HCT116 (cell line): ENCODE measurements at regions not wholly inside any gene's neighbourhood (a gene's known extent, or its start where the extent isn't known, plus 50 kb on each side); places are given as distances from the start of the nearest gene placed in this dataset.

Experiments
- ATAC-seq: fragments of 200-7000 bp; cut with Tn5 transposase; 2 replicates; pipeline ENCODE4 v1.9.1; 2020; ENCODE audit warnings: mild to moderate bottlenecking, moderate library complexity
- BruUV-seq: library from RNA; stranded (reverse); fragments of 400-500 nt; replicated peaks from 2 replicates; lab custom pipeline; 2021; lab: Mats Ljungman, UMichigan
- CTCF ChIA-PET: fragments of 300-600 bp; sonication (Branson Sonifier 250); formaldehyde crosslinking; loops from one replicate; lab custom pipeline; 2021; ENCODE audit warnings: antibody characterized with exemption; lab: Charles Lee
- POLR2A ChIA-PET: fragments of 300-600, 350-600 bp; sonication (Branson Sonifier 250); formaldehyde crosslinking; loops from one replicate; lab custom pipeline; 2021; ENCODE audit warnings: antibody characterized with exemption; lab: Charles Lee
- RAD21 ChIA-PET, 2 experiments: fragments of 300-600 bp; sonication (Branson Sonifier 250); formaldehyde crosslinking; loops; one replicate each; lab custom pipeline; 2023; ENCODE audit warnings: low total read pairs in 2 of 2; ENCODE audit not compliant: uncharacterized antibody in 2 of 2, unreplicated experiment in 2 of 2, low non-redundant PET in 1 of 2; lab: Charles Lee
- DNase-seq: peaks from one replicate; pipeline ENCODE4 v3.0.0-alpha.2; 2010; ENCODE audit warnings: low read depth, low spot score
- H2AFZ ChIP-seq: fragments of 200-600 bp; shearing (Covaris generic), sonication (generic); 2 replicates; pipeline ENCODE4 v1.6.1; 2017; ENCODE audit warnings: low read depth, mixed run types, mixed read lengths, antibody characterized with exemption, low read length; ENCODE audit not compliant: poor library complexity, severe bottlenecking
- H3K27ac ChIP-seq: 2 replicates; pipeline ENCODE4 v1.5.1; 2012; ENCODE audit warnings: low read depth, low read length
- H3K27me3 ChIP-seq: fragments of 200-600 bp; sonication (generic); 2 replicates; pipeline ENCODE4 v1.6.1; 2016; ENCODE audit warnings: mixed run types, low read length, mixed read lengths; ENCODE audit not compliant: insufficient read depth
- H3K36me3 ChIP-seq, 2 experiments: fragments of 200-500 bp in 1 of 2; fragments of 200-600 bp in 1 of 2; sonication (Bioruptor generic) in 1 of 2; sonication (generic) in 1 of 2; 2 replicates each; pipeline versions ENCODE4 v1.5.1 to v1.6.1; 2014 to 2016; ENCODE audit warnings: low read length in 2 of 2, inconsistent platforms in 1 of 2, mixed read lengths in 1 of 2, mixed run types in 1 of 2; ENCODE audit not compliant: insufficient read depth in 2 of 2, control insufficient read depth in 1 of 2
- H3K4me1 ChIP-seq, 2 experiments: fragments of 200-600 bp in 1 of 2; sonication (generic) in 1 of 2; 2 replicates each; pipeline versions ENCODE4 v1.5.1 to v1.6.1; 2012 to 2017; ENCODE audit warnings: low read length in 2 of 2, inconsistent platforms in 1 of 2, mild to moderate bottlenecking in 1 of 2, mixed read lengths in 1 of 2, mixed run types in 1 of 2, moderate library complexity in 1 of 2; ENCODE audit not compliant: insufficient read depth in 2 of 2, control insufficient read depth in 1 of 2
- H3K4me2 ChIP-seq: fragments of 200-600 bp; sonication (generic); 2 replicates; pipeline ENCODE4 v1.6.1; 2017; ENCODE audit warnings: mixed run types, low read length, mixed read lengths
- H3K4me3 ChIP-seq, 2 experiments: fragments of 200-600 bp in 1 of 2; sonication (generic) in 1 of 2; replicated peaks in 1 of 2; 2 replicates each; pipeline ENCODE4 v1.5.1; 2011 to 2016; ENCODE audit warnings: low read length in 2 of 2, control low read depth in 1 of 2, low read depth in 1 of 2, mild to moderate bottlenecking in 1 of 2, mixed read lengths in 1 of 2, mixed run types in 1 of 2
- H3K79me2 ChIP-seq: fragments of 200-600 bp; sonication (generic); 2 replicates; pipeline ENCODE4 v1.6.1; 2017; ENCODE audit warnings: mild to moderate bottlenecking, mixed run types, low read length, moderate library complexity, mixed read lengths; ENCODE audit not compliant: insufficient read depth
- H3K9ac ChIP-seq: fragments of 200-600 bp; sonication (generic); 2 replicates; pipeline ENCODE4 v1.6.1; 2016; ENCODE audit warnings: low read length, mixed read lengths
- H3K9me2 ChIP-seq: fragments of 200-600 bp; sonication (generic), shearing (Covaris generic); 2 replicates; pipeline ENCODE4 v1.6.1; 2017; ENCODE audit warnings: mixed run types, mild to moderate bottlenecking, moderate library complexity; ENCODE audit not compliant: insufficient read depth
- H3K9me3 ChIP-seq, 2 experiments: fragments of 200-500 bp in 1 of 2; fragments of 200-600 bp in 1 of 2; sonication (Bioruptor generic) in 1 of 2; sonication (generic) in 1 of 2; 2 replicates each; pipeline ENCODE4 v1.6.1; 2014 to 2017; ENCODE audit warnings: low read length in 2 of 2, mixed read lengths in 2 of 2, inconsistent platforms in 1 of 2, low read depth in 1 of 2, mild to moderate bottlenecking in 1 of 2, mixed run types in 1 of 2, moderate library complexity in 1 of 2; ENCODE audit not compliant: control insufficient read depth in 1 of 2, insufficient read depth in 1 of 2
- H4K20me1 ChIP-seq: fragments of 200-600 bp; sonication (generic), shearing (Covaris generic); 2 replicates; pipeline ENCODE4 v1.6.1; 2017; ENCODE audit warnings: mixed run types, mild to moderate bottlenecking, moderate library complexity; ENCODE audit not compliant: insufficient read depth
- CBX3 ChIP-seq: IDR thresholded peaks from 2 replicates; pipeline ENCODE4 v1.6.1; 2012; ENCODE audit warnings: low read depth
- CEBPB ChIP-seq: IDR thresholded peaks from 2 replicates; pipeline ENCODE4 v1.6.1; 2012; ENCODE audit warnings: low read depth
- EGR1 ChIP-seq: IDR thresholded peaks from 2 replicates; pipeline ENCODE4 v1.6.1; 2012; ENCODE audit warnings: low read depth
- ELF1 ChIP-seq: IDR thresholded peaks from 2 replicates; pipeline ENCODE4 v1.6.1; 2012; ENCODE audit warnings: low read depth, borderline replicate concordance
- EZH2phosphoT487 ChIP-seq: fragments of 200-600 bp; IDR thresholded peaks from 2 replicates; pipeline ENCODE4 v1.6.1; 2018; ENCODE audit warnings: antibody characterized with exemption, borderline replicate concordance
- FOSL1 ChIP-seq: IDR thresholded peaks from 2 replicates; pipeline ENCODE4 v1.6.1; 2012; ENCODE audit warnings: low read depth
- REST ChIP-seq: IDR thresholded peaks from 2 replicates; pipeline ENCODE4 v1.6.1; 2012; ENCODE audit warnings: low read depth
- SP1 ChIP-seq: IDR thresholded peaks from 2 replicates; pipeline ENCODE4 v1.6.1; 2012; ENCODE audit warnings: low read depth
- SRF ChIP-seq: IDR thresholded peaks from 2 replicates; pipeline ENCODE4 v1.6.1; 2012; ENCODE audit warnings: low read depth
- YY1 ChIP-seq: IDR thresholded peaks from 2 replicates; pipeline ENCODE4 v1.6.1; 2011; ENCODE audit warnings: low read length, low read depth, moderate library complexity, mild to moderate bottlenecking; ENCODE audit not compliant: insufficient replicate concordance; ENCODE audit errors: extremely low read depth
- ZBTB33 ChIP-seq: IDR thresholded peaks from 2 replicates; pipeline ENCODE4 v1.6.1; 2011; ENCODE audit warnings: mild to moderate bottlenecking, low read length, moderate library complexity; ENCODE audit not compliant: insufficient replicate concordance; ENCODE audit errors: extremely low read depth
- intact Hi-C: fragments of 100-400 bp; cut with micrococcal nuclease; formaldehyde crosslinking; loops from 2 replicates; pipeline ENCODE4 v1.10.0; 2022

- H3K9me2 ChIP-seq, result no peaks in the 10 kb centered on the region
- H3K4me1 ChIP-seq, result no peaks in the 10 kb centered on the region
- ATAC-seq (no peak), DNase-seq (no peak)
- H2AFZ ChIP-seq, result no peak overlapping the region
- POLR2A ChIA-PET, result no interaction called here
- no peak overlapping the region for H3K4me3 ChIP-seq
- no peak for TF ChIP-seq EGR1
- TF ChIP-seq ZBTB33, result no peak
- no peak for TF ChIP-seq CBX3
- TF ChIP-seq FOSL1, result no peak
- TF ChIP-seq SRF, result no peak
- no peak for TF ChIP-seq ELF1
- TF ChIP-seq SP1, result no peak
- TF ChIP-seq EZH2phosphoT487, result no peak
- CTCF ChIA-PET, result no interaction called here
- no peaks in the 10 kb centered on the region for H3K79me2 ChIP-seq
- RAD21 ChIA-PET, result no interaction called here
- H3K9me3 ChIP-seq, result peaks cover 7 to 17% of the 10 kb centered on the region in 2 experiments; a peak in 2 of 4 replicates
- no TSS peak for BruUV-seq
- no peaks in the 10 kb centered on the region for H3K27me3 ChIP-seq
- no peak overlapping the region for H3K27ac ChIP-seq
- H3K9ac ChIP-seq, result no peak overlapping the region
- intact Hi-C loops, result no loop called here
- H3K36me3 ChIP-seq, result no peaks in the 10 kb centered on the region
- H4K20me1 ChIP-seq, result no peaks in the 10 kb centered on the region
- H3K4me2 ChIP-seq, result no peak overlapping the region
Measured at GRCh38 chr7:52077571-52077970, 761.0 kb upstream of the COBL start.

- no peak overlapping the region for H2AFZ ChIP-seq
- TF ChIP-seq CBX3, result no peak
- TF ChIP-seq YY1, result no peak
- TF ChIP-seq REST, result no peak
- TF ChIP-seq ZBTB33, result no peak
- no peak for TF ChIP-seq EGR1
- TF ChIP-seq CEBPB, result no peak
Measured at GRCh38 chr7:52074912-52075311, 758.3 kb upstream of the COBL start.

More at GRCh38 chr7:52074912-52075311, 758.3 kb upstream of the COBL start:
- ChIA-PET POLR2A (no interaction called here), CTCF (no interaction called here), RAD21 (no interaction called here)
- Histone ChIP-seq H3K27me3 (no peaks in the 10 kb centered on the region), H3K9me2 (no peaks in the 10 kb centered on the region), H3K4me2 (no peak overlapping the region), H4K20me1 (no peaks in the 10 kb centered on the region), H3K4me3 (no peak overlapping the region), H3K36me3 (no peaks in the 10 kb centered on the region), H3K9ac (no peak overlapping the region), H3K27ac (no peak overlapping the region), H3K4me1 (no peaks in the 10 kb centered on the region), H3K79me2 (no peaks in the 10 kb centered on the region), H3K9me3 (peaks cover 8 to 14% of the 10 kb centered on the region in 2 experiments; a peak in 2 of 4 replicates)
- intact Hi-C loops, result no loop called here
- DNase-seq, result no peak
- BruUV-seq, result no TSS peak
- no peak for ATAC-seq
